ENCODE measurements at regions not wholly inside any gene's neighbourhood (a gene's known extent, or its start where the extent isn't known, plus 50 kb on each side); places are given as distances from the start of the nearest gene placed in this dataset.
"Not testable (repeated sequence)": the region's sequence is repeated elsewhere in the genome, so short reads cannot be mapped to it uniquely, and the experiment has no call there.

GRCh38 chr12:24356240-24356804, 406.9 kb upstream of the SOX5 start:
- no peak for DNase-seq

GRCh38 chr12:24352363-24352762, 402.9 kb upstream of the SOX5 start:
- no peak for DNase-seq

- DNase-seq, result no peak
Observed at GRCh38 chr12:24349051-24349799, 399.8 kb upstream of the SOX5 start.

- DNase-seq, result not testable (repeated sequence)
Observed at GRCh38 chr12:24348180-24348579, 398.7 kb upstream of the SOX5 start.

- DNase-seq, result no peak
Observed at GRCh38 chr12:24328261-24328660, 378.8 kb upstream of the SOX5 start.

- no peak for DNase-seq
Observed at GRCh38 chr12:24325331-24325730, 375.9 kb upstream of the SOX5 start.

- DNase-seq, result no peak
Observed at GRCh38 chr12:24307716-24308335, 358.4 kb upstream of the SOX5 start.

GRCh38 chr12:24307153-24307552, 357.7 kb upstream of the SOX5 start:
- no peak for DNase-seq

- DNase-seq, result no peak
Observed at GRCh38 chr12:24306001-24306400, 356.5 kb upstream of the SOX5 start.

GRCh38 chr12:24304285-24304684, 354.8 kb upstream of the SOX5 start:
- no peak for DNase-seq

- no peak for DNase-seq
Observed at GRCh38 chr12:24302708-24303107, 353.2 kb upstream of the SOX5 start.

- DNase-seq, result no peak
Observed at GRCh38 chr12:24297516-24297915, 348.0 kb upstream of the SOX5 start.

GRCh38 chr12:24293549-24293948, 344.1 kb upstream of the SOX5 start:
- no peak for DNase-seq

- no peak for DNase-seq
Observed at GRCh38 chr12:24287963-24288362, 338.5 kb upstream of the SOX5 start.

GRCh38 chr12:24285448-24285847, 336.0 kb upstream of the SOX5 start:
- no peak for DNase-seq

- DNase-seq, result no peak
Observed at GRCh38 chr12:24281341-24281740, 331.9 kb upstream of the SOX5 start.

- no peak for DNase-seq
Observed at GRCh38 chr12:24280056-24280842, 330.8 kb upstream of the SOX5 start.

GRCh38 chr12:24278832-24279231, 329.4 kb upstream of the SOX5 start:
- DNase-seq, result no peak

- DNase-seq, result no peak
Observed at GRCh38 chr12:24270965-24271364, 321.5 kb upstream of the SOX5 start.

- DNase-seq, result no peak
Observed at GRCh38 chr12:24270464-24270863, 321.0 kb upstream of the SOX5 start.

- no peak for DNase-seq
Observed at GRCh38 chr12:24268663-24269186, 319.3 kb upstream of the SOX5 start.

- DNase-seq, result no peak
Observed at GRCh38 chr12:24266982-24267381, 317.5 kb upstream of the SOX5 start.

GRCh38 chr12:24256684-24257083, 307.2 kb upstream of the SOX5 start:
- DNase-seq, result no peak

Data from CD4-positive, alpha-beta T cell treated with Interleukin-12 subunit alpha and Interleukin-12 subunit beta, for 1 hour (primary cell).